Cardiac fibroblast (primary cell): ENCODE measurements at regions not wholly inside any gene's neighbourhood (a gene's known extent, or its start where the extent isn't known, plus 50 kb on each side); places are given as distances from the start of the nearest gene placed in this dataset.

Experiments used
- DNase-seq, 2 donors: peaks; one replicate each; pipeline versions ENCODE4 v3.0.0 to v3.0.0-alpha.2; 2010; ENCODE audit warnings: low read depth in 2 of 2
- H3K4me3 ChIP-seq, 2 donors: replicated peaks in 1 of 2; 1 replicate in 1 of 2; 2 replicates in 1 of 2; pipeline ENCODE4 v1.5.1; 2011; ENCODE audit warnings: low read depth in 2 of 2, low read length in 2 of 2, mild to moderate bottlenecking in 2 of 2, moderate library complexity in 1 of 2
- CTCF ChIP-seq: IDR thresholded peaks from one replicate; pipeline ENCODE4 v1.5.1; 2011; ENCODE audit warnings: low read depth, mild to moderate bottlenecking, low read length, inconsistent platforms

- no peak for TF ChIP-seq CTCF
- H3K4me3 ChIP-seq, result no peak overlapping the region
- DNase-seq, result peak in 1 of 2 donors; percentile 13
Observed at GRCh38 chr13:73556902-73557301, 498.1 kb downstream of the KLF5 start.

GRCh38 chr13:73556128-73556527, 497.3 kb downstream of the KLF5 start:
- no peak for TF ChIP-seq CTCF
- no peak for DNase-seq

GRCh38 chr13:73551736-73552135, 492.9 kb downstream of the KLF5 start:
- no peak for DNase-seq
- no peak overlapping the region for H3K4me3 ChIP-seq
- TF ChIP-seq CTCF, result no peak

More at GRCh38 chr13:73556128-73556527, 497.3 kb downstream of the KLF5 start:
- H3K4me3 ChIP-seq, result no peak overlapping the region

GRCh38 chr13:73549717-73550116, 490.9 kb downstream of the KLF5 start:
- DNase-seq, result no peak
- H3K4me3 ChIP-seq, result no peak overlapping the region
- no peak for TF ChIP-seq CTCF

- no peak for TF ChIP-seq CTCF
- H3K4me3 ChIP-seq, result no peak overlapping the region
- no peak for DNase-seq
Observed at GRCh38 chr13:73548449-73548848, 489.6 kb downstream of the KLF5 start.

GRCh38 chr13:73547239-73547638, 488.4 kb downstream of the KLF5 start:
- no peak overlapping the region for H3K4me3 ChIP-seq
- peak in 1 of 2 donors; percentile 9 for DNase-seq
- no peak for TF ChIP-seq CTCF

- TF ChIP-seq CTCF, result no peak
- H3K4me3 ChIP-seq, result no peak overlapping the region
- DNase-seq, result peak in 1 of 2 donors; percentile 2
Observed at GRCh38 chr13:73544175-73544574, 485.4 kb downstream of the KLF5 start.
